CD4-positive, alpha-beta T cell (primary cell): ENCODE measurements at regions not wholly inside any gene's neighbourhood (a gene's known extent, or its start where the extent isn't known, plus 50 kb on each side); places are given as distances from the start of the nearest gene placed in this dataset.

ENCODE experiments used
- ATAC-seq: fragments of 200-7000 bp; cut with Tn5 transposase; one replicate; pipeline ENCODE4 v1.10.0; 2022; ENCODE audit warnings: mild to moderate bottlenecking; ENCODE audit not compliant: poor library complexity
- CTCF ChIA-PET: fragments of 350-600 bp; sonication (Branson Sonifier 250); formaldehyde crosslinking; loops from one replicate; lab custom pipeline; 2021; ENCODE audit warnings: antibody characterized with exemption, inconsistent platforms; lab: Charles Lee
- POLR2A ChIA-PET: fragments of 350-600 bp; sonication (Branson Sonifier 250); formaldehyde crosslinking; loops from one replicate; lab custom pipeline; 2021; ENCODE audit warnings: antibody characterized with exemption, inconsistent platforms; lab: Charles Lee
- DNase-seq, 14 experiments: peaks; one replicate each; pipeline ENCODE4 v3.0.0-alpha.2; 2013 to 2020; ENCODE audit warnings: mixed read lengths in 2 of 14
- H3K27ac ChIP-seq, 2 donors: one replicate each; pipeline versions ENCODE4 v1.5.1 to v1.7.0; 2013; ENCODE audit warnings: low read length in 2 of 2, low read depth in 1 of 2, mild to moderate bottlenecking in 1 of 2
- H3K27me3 ChIP-seq, 2 experiments: 1 replicate in 1 of 2; 2 replicates in 1 of 2; pipeline versions ENCODE4 v1.6.1 to v1.7.0; 2013; ENCODE audit warnings: low read length in 2 of 2, control low read depth in 1 of 2, mild to moderate bottlenecking in 1 of 2, moderate library complexity in 1 of 2; ENCODE audit not compliant: insufficient read depth in 2 of 2, control insufficient read depth in 1 of 2
- H3K36me3 ChIP-seq: one replicate; pipeline ENCODE4 v1.6.1; 2013; ENCODE audit warnings: low read length, control low read depth; ENCODE audit not compliant: insufficient read depth
- H3K4me1 ChIP-seq: one replicate; pipeline ENCODE4 v1.6.1; 2013; ENCODE audit warnings: low read length, control low read depth; ENCODE audit not compliant: insufficient read depth
- H3K4me3 ChIP-seq: one replicate; pipeline ENCODE4 v1.5.1; 2013; ENCODE audit warnings: mild to moderate bottlenecking, low read length, moderate library complexity
- H3K9me3 ChIP-seq, 2 experiments: 1 replicate in 1 of 2; 2 replicates in 1 of 2; pipeline versions ENCODE4 v1.6.1 to v1.7.0; 2013; ENCODE audit warnings: low read length in 2 of 2, mild to moderate bottlenecking in 2 of 2, control low read depth in 1 of 2, moderate library complexity in 1 of 2; ENCODE audit not compliant: control insufficient read depth in 1 of 2, insufficient read depth in 1 of 2
- H3K27ac Mint-ChIP-seq: one replicate; pipeline ENCODE4 v1.8.0; 2020; ENCODE audit warnings: mixed read lengths
- H3K27me3 Mint-ChIP-seq: one replicate; pipeline ENCODE4 v1.8.0; 2021; ENCODE audit warnings: mixed read lengths
- H3K36me3 Mint-ChIP-seq: one replicate; pipeline ENCODE4 v1.8.0; 2021; ENCODE audit warnings: low read depth, mixed read lengths
- H3K4me1 Mint-ChIP-seq: one replicate; pipeline ENCODE4 v1.8.0; 2021; ENCODE audit warnings: low read depth, mixed read lengths
- H3K4me3 Mint-ChIP-seq: one replicate; pipeline ENCODE4 v1.8.0; 2020; ENCODE audit warnings: mild to moderate bottlenecking, mixed read lengths
- H3K9me3 Mint-ChIP-seq: one replicate; pipeline ENCODE4 v1.8.0; 2020; ENCODE audit warnings: mixed read lengths
- intact Hi-C, 2 experiments: fragments of 100-400 bp; cut with DNase I in 1 of 2; cut with micrococcal nuclease in 1 of 2; formaldehyde crosslinking; loops; one replicate each; pipeline versions ENCODE4 v1.15.1 to v1.9.0; 2023 to 2025; cut with DNase I, micrococcal nuclease
- TF ChIP-seq, protein P1 (sequence below): fragments of 200-600 bp; IDR thresholded peaks from one replicate; pipeline ENCODE4 v1.8.0; 2022; ENCODE audit warnings: antibody characterized with exemption, mild to moderate bottlenecking

DNA sequence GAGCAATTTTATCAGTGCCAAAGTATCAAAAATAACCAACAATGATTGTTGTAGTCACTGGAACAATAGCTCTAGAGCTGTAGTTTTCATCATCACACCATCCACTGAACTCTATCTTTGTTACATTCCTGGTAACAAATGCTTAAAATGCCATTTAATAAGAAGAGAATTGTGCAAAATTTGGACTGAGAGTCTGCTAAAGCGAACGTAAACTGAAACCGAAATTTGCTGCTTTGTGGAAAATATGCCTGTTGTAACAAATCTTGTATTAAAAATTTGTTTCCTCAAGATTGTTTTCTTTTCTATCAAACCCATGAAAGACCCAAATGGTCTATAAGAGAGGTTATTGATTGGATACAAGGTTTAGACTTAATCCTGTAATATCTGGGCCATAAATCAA lies 109.3 kb upstream of the TECRL start:
- ATAC-seq, result no peak
- Mint-ChIP-seq H3K4me3 (no peak overlapping the region), H3K9me3 (peaks cover 2% of the 10 kb centered on the region), H3K27me3 (no peaks in the 10 kb centered on the region), H3K27ac (no peak overlapping the region), H3K4me1 (no peaks in the 10 kb centered on the region), H3K36me3 (no peaks in the 10 kb centered on the region)
- Histone ChIP-seq H3K36me3 (no peaks in the 10 kb centered on the region), H3K27ac (no peak overlapping the region), H3K4me1 (no peaks in the 10 kb centered on the region), H3K9me3 (no peaks in the 10 kb centered on the region), H3K27me3 (no peaks in the 10 kb centered on the region), H3K4me3 (no peak overlapping the region)
- intact Hi-C loops, result no loop called here
- no peak for DNase-seq
- POLR2A ChIA-PET, result no interaction called here
- CTCF ChIA-PET, result no interaction called here
- TF ChIP-seq, protein P1, sequence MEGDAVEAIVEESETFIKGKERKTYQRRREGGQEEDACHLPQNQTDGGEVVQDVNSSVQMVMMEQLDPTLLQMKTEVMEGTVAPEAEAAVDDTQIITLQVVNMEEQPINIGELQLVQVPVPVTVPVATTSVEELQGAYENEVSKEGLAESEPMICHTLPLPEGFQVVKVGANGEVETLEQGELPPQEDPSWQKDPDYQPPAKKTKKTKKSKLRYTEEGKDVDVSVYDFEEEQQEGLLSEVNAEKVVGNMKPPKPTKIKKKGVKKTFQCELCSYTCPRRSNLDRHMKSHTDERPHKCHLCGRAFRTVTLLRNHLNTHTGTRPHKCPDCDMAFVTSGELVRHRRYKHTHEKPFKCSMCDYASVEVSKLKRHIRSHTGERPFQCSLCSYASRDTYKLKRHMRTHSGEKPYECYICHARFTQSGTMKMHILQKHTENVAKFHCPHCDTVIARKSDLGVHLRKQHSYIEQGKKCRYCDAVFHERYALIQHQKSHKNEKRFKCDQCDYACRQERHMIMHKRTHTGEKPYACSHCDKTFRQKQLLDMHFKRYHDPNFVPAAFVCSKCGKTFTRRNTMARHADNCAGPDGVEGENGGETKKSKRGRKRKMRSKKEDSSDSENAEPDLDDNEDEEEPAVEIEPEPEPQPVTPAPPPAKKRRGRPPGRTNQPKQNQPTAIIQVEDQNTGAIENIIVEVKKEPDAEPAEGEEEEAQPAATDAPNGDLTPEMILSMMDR, result no peak

DNA sequence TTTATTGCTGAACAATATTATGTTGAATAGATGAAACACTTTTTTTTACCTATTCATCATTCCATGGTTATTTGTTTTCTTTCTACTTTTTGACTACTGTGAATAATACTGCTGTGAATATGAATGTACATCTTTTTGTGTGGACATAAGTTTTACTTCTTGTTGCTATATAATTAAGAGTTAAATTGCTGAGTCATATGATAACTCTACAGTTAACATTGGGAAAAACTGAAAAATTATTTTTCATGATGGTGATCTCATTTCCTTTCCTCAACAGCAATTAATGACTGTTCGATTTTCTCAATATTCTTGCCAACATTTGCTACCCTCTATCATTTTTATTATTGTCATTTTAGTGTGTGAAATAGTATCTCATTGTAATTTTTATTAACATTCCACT lies 106.9 kb upstream of the TECRL start:
- POLR2A ChIA-PET, result no interaction called here
- Mint-ChIP-seq H3K27me3 (no peaks in the 10 kb centered on the region), H3K4me3 (no peak overlapping the region), H3K27ac (no peak overlapping the region), H3K9me3 (peaks cover 4% of the 10 kb centered on the region), H3K4me1 (no peaks in the 10 kb centered on the region), H3K36me3 (no peaks in the 10 kb centered on the region)
- ATAC-seq (no peak), DNase-seq (no peak)
- no peaks in the 10 kb centered on the region for H3K9me3 ChIP-seq
- H3K4me3 ChIP-seq, result no peak overlapping the region
- no peaks in the 10 kb centered on the region for H3K4me1 ChIP-seq
- H3K36me3 ChIP-seq, result no peaks in the 10 kb centered on the region
- no peaks in the 10 kb centered on the region for H3K27me3 ChIP-seq
- TF ChIP-seq, protein P1, result no peak
- intact Hi-C loops, result no loop called here
- CTCF ChIA-PET, result no interaction called here
- no peak overlapping the region for H3K27ac ChIP-seq

DNA sequence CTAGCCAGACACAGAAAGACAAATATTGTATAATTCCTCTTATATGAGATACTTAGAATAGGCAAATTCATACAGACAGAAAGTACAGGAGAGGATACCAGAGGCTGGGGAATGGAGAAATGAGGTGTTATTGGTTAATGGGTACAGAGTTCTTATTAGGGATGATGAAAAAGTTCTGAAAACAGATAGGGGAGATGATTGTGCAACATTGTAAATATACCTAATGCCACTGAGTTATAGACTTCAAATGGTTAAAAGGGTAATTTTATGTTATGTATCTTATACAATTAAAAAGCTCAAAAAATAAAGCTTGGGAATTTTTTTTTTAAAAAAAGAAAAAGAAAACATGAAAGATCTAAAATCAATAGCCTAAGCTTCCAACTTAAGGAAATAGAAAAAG lies 98.8 kb upstream of the TECRL start:
- POLR2A ChIA-PET, result no interaction called here
- Histone ChIP-seq H3K9me3 (peaks cover 0 to 3% of the 10 kb centered on the region in 2 experiments), H3K36me3 (no peaks in the 10 kb centered on the region), H3K27ac (no peak overlapping the region), H3K4me3 (no peak overlapping the region), H3K27me3 (no peaks in the 10 kb centered on the region), H3K4me1 (no peaks in the 10 kb centered on the region)
- DNase-seq, result no peak
- intact Hi-C loops, result no loop called here
- Mint-ChIP-seq H3K27ac (no peak overlapping the region), H3K4me1 (no peaks in the 10 kb centered on the region), H3K4me3 (no peak overlapping the region), H3K27me3 (no peaks in the 10 kb centered on the region), H3K9me3 (peaks cover 14% of the 10 kb centered on the region), H3K36me3 (no peaks in the 10 kb centered on the region)
- TF ChIP-seq, protein P1, result no peak
- CTCF ChIA-PET, result no interaction called here
- ATAC-seq, result no peak
